ENCODE measurements at regions not wholly inside any gene's neighbourhood (a gene's known extent, or its start where the extent isn't known, plus 50 kb on each side); places are given as distances from the start of the nearest gene placed in this dataset.
A peak's percentile ranks its signal among the peaks of the same experiment; 100 is the strongest.

DNA sequence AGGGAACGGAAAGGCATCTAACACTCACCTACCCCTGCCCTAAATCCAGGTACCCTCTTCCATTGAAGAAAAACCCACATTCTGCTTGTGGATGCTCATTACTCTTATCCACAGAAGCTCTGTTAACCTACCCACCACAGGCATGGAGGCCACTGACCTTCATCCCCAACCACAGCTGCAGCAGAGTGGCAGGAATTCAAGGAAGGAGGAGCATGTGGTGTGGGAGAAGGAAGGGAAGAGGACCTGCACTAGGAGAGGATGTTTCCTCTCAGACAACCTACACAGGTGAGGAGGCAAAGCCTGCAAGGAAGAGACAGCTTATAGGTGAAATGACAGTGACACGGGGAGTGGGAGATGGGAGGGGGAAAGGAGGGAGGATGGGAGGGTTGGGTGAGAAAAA is 192.5 kb upstream of the TSC22D2 start:
- Histone ChIP-seq H4K20me1 (no peaks in the 10 kb centered on the region), H3K27ac (no peak overlapping the region), H3K27me3 (no peaks in the 10 kb centered on the region), H3K36me3 (no peaks in the 10 kb centered on the region), H3K4me3 (no peak overlapping the region), H3K9me3 (peaks cover 5% of the 10 kb centered on the region; the same call in 1 of the 2 replicates), H3K4me1 (peaks cover 3% of the 10 kb centered on the region), H3K4me2 (no peak overlapping the region), H3K9ac (no peak overlapping the region)
- TF ChIP-seq Cebpa-rat (IDR thresholded peaks at IDR 0.05), result no peak

- Histone ChIP-seq H3K9ac (no peak overlapping the region), H3K27ac (no peak overlapping the region), H3K4me3 (no peak overlapping the region), H4K20me1 (no peaks in the 10 kb centered on the region), H3K27me3 (no peaks in the 10 kb centered on the region), H3K9me3 (peaks cover 5% of the 10 kb centered on the region; the same call in 1 of the 2 replicates), H3K4me2 (no peak overlapping the region), H3K4me1 (peaks cover 9% of the 10 kb centered on the region), H3K36me3 (no peaks in the 10 kb centered on the region)
- no peak for TF ChIP-seq Cebpa-rat (IDR thresholded peaks at IDR 0.05)
Measured at GRCh38 chr3:150213577-150213976, 194.5 kb upstream of the TSC22D2 start.

DNA sequence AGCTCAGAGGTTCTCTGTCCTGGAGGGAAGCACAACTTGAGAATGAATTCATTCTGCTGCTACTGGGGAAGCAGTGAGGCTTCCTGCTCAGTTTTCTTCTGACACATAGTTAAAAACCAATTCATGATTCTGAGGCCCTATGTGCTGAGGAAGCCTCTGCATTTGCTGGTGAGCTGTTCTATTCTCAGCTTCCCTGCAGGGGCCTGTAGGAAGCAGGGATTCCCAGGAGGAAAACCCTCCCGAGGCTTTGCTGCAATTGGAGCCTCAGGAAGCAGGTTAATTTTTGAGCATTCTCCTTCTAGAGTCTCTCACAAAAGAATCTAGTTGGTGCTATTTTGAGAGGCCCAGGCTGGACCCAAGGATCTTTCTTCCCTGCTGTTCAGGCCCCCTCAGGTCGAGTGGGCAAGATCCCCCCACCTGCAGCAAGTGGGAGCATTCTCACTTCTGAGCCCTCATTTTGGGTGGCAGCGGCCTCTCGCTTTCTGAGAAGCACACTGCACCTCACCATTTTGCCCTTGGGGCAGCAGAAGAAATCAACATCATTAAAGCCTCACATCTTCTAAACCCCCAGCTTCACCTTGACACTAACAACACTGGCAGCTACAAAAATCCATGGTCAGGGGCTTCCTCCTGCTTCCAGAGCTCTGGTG is 197.5 kb upstream of the TSC22D2 start:
- H3K4me3 ChIP-seq, result no peak overlapping the region
- no peaks in the 10 kb centered on the region for H3K27me3 ChIP-seq
- H3K4me2 ChIP-seq, result peak overlapping the region; percentile 50
- no peak overlapping the region for H3K27ac ChIP-seq
- H3K9ac ChIP-seq, result peak overlapping the region; percentile 41; the same call in 1 of the 2 replicates
- TF ChIP-seq Cebpa-rat (IDR thresholded peaks at IDR 0.05), result no peak
- H3K36me3 ChIP-seq, result no peaks in the 10 kb centered on the region
- H4K20me1 ChIP-seq, result no peaks in the 10 kb centered on the region
- peaks cover 9% of the 10 kb centered on the region for H3K4me1 ChIP-seq
- no peaks in the 10 kb centered on the region for H3K9me3 ChIP-seq

- no peak overlapping the region for H3K4me2 ChIP-seq
- H3K4me1 ChIP-seq, result peaks cover 10% of the 10 kb centered on the region
- no peak overlapping the region for H3K27ac ChIP-seq
- H3K9me3 ChIP-seq, result no peaks in the 10 kb centered on the region
- H3K9ac ChIP-seq, result no peak overlapping the region
- H3K27me3 ChIP-seq, result no peaks in the 10 kb centered on the region
- no peak for TF ChIP-seq Cebpa-rat (IDR thresholded peaks at IDR 0.05)
- no peaks in the 10 kb centered on the region for H4K20me1 ChIP-seq
- H3K36me3 ChIP-seq, result no peaks in the 10 kb centered on the region
- H3K4me3 ChIP-seq, result no peak overlapping the region
Measured at GRCh38 chr3:150203273-150203672, 204.8 kb upstream of the TSC22D2 start.

DNA sequence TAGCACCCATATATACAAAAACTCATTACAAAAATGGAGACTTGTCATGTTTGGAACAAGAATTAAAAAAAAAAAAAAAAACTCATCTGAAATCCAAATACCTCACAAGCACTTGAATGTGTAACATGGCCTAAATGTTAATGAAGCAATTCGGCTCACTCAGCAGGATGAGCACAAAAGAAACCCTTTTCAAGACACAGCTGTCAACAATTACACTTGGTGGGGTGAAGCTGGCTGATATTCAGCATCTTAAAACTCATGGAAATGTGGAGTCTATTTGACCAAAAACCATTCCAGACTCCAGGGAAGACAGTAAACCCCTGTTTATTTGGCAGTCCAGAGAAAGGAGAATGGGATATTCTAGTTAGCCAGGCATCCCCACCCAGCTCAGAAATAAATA is 205.4 kb upstream of the TSC22D2 start:
- no peak for TF ChIP-seq Cebpa-rat (IDR thresholded peaks at IDR 0.05)
- Histone ChIP-seq H3K4me3 (no peak overlapping the region), H3K4me2 (no peak overlapping the region), H3K9ac (no peak overlapping the region), H3K9me3 (no peaks in the 10 kb centered on the region), H3K27me3 (no peaks in the 10 kb centered on the region), H3K36me3 (no peaks in the 10 kb centered on the region), H4K20me1 (no peaks in the 10 kb centered on the region), H3K4me1 (peaks cover 10% of the 10 kb centered on the region), H3K27ac (no peak overlapping the region)

DNA sequence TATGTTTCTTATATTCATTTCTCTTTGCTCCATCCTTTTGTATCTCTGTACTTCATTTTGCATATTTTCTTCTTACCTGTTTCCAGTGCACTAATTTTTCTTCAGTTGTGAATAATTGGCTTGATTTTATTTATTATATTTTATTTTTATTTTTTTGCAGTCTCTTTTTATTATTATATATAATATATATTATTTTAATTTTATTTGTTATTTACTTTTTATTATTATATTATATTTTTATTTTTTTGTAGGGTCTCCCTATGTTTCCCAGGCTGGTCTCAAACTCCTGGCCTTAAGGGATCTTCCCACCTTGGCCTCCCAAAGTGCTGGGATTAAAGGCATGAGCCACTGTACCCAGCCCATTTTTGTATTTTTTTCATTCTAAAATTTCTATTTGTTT is 213.1 kb upstream of the TSC22D2 start:
- Histone ChIP-seq H3K27ac (no peak overlapping the region), H3K4me1 (no peaks in the 10 kb centered on the region), H3K27me3 (no peaks in the 10 kb centered on the region), H4K20me1 (no peaks in the 10 kb centered on the region), H3K36me3 (no peaks in the 10 kb centered on the region), H3K4me2 (no peak overlapping the region), H3K4me3 (no peak overlapping the region), H3K9ac (no peak overlapping the region), H3K9me3 (no peaks in the 10 kb centered on the region)
- TF ChIP-seq Cebpa-rat (IDR thresholded peaks at IDR 0.05), result no peak

DNA sequence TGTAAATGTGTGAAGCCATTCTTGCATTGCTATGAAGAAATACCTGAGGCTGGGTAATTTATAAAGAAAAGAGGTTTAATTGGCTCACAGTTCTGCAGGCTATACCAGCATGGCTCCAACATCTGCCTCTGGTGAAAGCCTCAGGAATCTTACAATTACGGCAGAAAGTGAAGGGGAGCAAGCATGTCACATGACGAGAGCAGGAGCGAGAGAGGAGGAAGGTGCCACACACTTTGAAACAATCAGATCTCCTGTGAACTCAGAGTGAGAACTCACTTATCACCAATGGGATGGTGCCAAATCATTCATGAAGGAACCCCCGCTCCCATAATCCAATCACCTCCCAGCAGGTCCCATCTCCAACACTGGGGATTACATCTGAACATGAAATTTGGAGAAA is 213.6 kb upstream of the TSC22D2 start:
- Histone ChIP-seq H3K27ac (no peak overlapping the region), H3K4me3 (no peak overlapping the region), H3K4me1 (no peaks in the 10 kb centered on the region), H3K9ac (no peak overlapping the region), H3K9me3 (no peaks in the 10 kb centered on the region), H3K36me3 (no peaks in the 10 kb centered on the region), H4K20me1 (no peaks in the 10 kb centered on the region), H3K27me3 (no peaks in the 10 kb centered on the region), H3K4me2 (no peak overlapping the region)
- TF ChIP-seq Cebpa-rat (IDR thresholded peaks at IDR 0.05), result no peak

- peaks cover 12% of the 10 kb centered on the region; the same call in 1 of the 2 replicates for H3K9me3 ChIP-seq
- H3K9ac ChIP-seq, result no peak overlapping the region
- H3K27ac ChIP-seq, result no peak overlapping the region
- H4K20me1 ChIP-seq, result no peaks in the 10 kb centered on the region
- peak overlapping the region; percentile 81 for H3K4me2 ChIP-seq
- no peaks in the 10 kb centered on the region for H3K4me1 ChIP-seq
- H3K36me3 ChIP-seq, result no peaks in the 10 kb centered on the region
- H3K27me3 ChIP-seq, result no peaks in the 10 kb centered on the region
- no peak for TF ChIP-seq Cebpa-rat (IDR thresholded peaks at IDR 0.05)
- H3K4me3 ChIP-seq, result 0 out of 2 replicates have a peak overlapping the region, but pooled peaks have one; percentile 49
Measured at GRCh38 chr3:150184426-150185071, 213.9 kb upstream of the PFN2 start.

- H3K4me3 ChIP-seq, result peak overlapping the region; percentile 49; the same call in 1 of the 2 replicates
- peak overlapping the region; percentile 81 for H3K4me2 ChIP-seq
- peak overlapping the region; percentile 42; the same call in 1 of the 2 replicates for H3K9ac ChIP-seq
- H4K20me1 ChIP-seq, result no peaks in the 10 kb centered on the region
- peaks cover 12% of the 10 kb centered on the region; the same call in 1 of the 2 replicates for H3K9me3 ChIP-seq
- H3K36me3 ChIP-seq, result no peaks in the 10 kb centered on the region
- no peaks in the 10 kb centered on the region for H3K27me3 ChIP-seq
- H3K27ac ChIP-seq, result no peak overlapping the region
- no peaks in the 10 kb centered on the region for H3K4me1 ChIP-seq
- TF ChIP-seq Cebpa-rat (IDR thresholded peaks at IDR 0.05), result no peak
Measured at GRCh38 chr3:150183678-150184425, 213.2 kb upstream of the PFN2 start.

DNA sequence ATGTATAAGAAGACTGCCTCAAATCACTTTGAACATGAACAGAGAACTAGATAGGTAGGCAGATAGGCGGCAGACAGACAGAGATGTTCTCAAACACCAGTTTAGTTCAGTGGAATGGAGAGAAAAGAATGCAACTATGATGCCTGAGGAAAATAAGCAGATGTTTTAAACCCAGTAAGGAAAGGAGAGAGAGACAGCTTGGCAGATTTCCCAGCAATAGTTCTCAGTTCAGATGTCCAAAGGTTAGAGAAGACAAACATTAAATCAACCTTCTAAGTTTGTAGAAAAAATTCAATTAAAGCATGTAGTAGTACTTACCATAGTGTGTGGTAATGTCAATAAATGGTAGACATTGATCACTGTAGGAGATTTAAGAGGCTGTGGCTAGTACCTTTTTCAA is 209.6 kb upstream of the PFN2 start:
- Histone ChIP-seq H3K4me2 (no peak overlapping the region), H3K4me3 (no peak overlapping the region), H3K27me3 (no peaks in the 10 kb centered on the region), H3K9ac (no peak overlapping the region), H3K36me3 (no peaks in the 10 kb centered on the region), H3K27ac (no peak overlapping the region), H3K9me3 (0 out of 2 replicates have a peak, but pooled peaks cover 5% of the 10 kb centered on the region), H3K4me1 (no peaks in the 10 kb centered on the region), H4K20me1 (no peaks in the 10 kb centered on the region)
- TF ChIP-seq Cebpa-rat (IDR thresholded peaks at IDR 0.05), result no peak

Data from BLaER1 (cell line).